SH-SY5Y (cell line): ENCODE measurements at regions not wholly inside any gene's neighbourhood (a gene's known extent, or its start where the extent isn't known, plus 50 kb on each side); places are given as distances from the start of the nearest gene placed in this dataset.

Experiments
- GATA2 ChIP-seq: IDR thresholded peaks from 2 replicates; pipeline ENCODE4 v1.6.1; 2011; ENCODE audit warnings: mild to moderate bottlenecking, low read depth, low read length
- GATA3 ChIP-seq: IDR thresholded peaks from 2 replicates; pipeline ENCODE4 v1.6.1; 2011; ENCODE audit warnings: low read depth, mild to moderate bottlenecking, low read length, moderate library complexity

DNA sequence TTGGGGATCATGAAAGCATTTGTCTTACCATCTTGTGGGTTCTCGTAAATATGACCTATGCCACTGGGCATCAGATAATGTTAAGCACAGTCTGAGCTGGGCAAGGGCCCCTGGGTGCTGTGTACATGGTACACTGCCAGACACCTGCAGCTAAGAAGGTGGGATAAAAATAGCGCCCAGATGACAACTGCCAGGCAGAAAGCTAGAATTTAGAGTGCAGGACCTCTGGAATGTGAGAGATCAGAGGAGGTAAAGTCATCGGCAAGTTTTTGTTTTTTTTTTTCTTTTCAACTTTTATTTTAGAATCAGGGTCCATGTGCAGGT, 53.8 kb upstream of the CYRIA start:
- TF ChIP-seq GATA2: no peak
- no peak for TF ChIP-seq GATA3
